ENCODE measurements at regions not wholly inside any gene's neighbourhood (a gene's known extent, or its start where the extent isn't known, plus 50 kb on each side); places are given as distances from the start of the nearest gene placed in this dataset.

GRCh38 chr18:53935399-53935798 is 289.1 kb downstream of the MBD2 start:
- no peak for TF ChIP-seq CTCF (IDR thresholded peaks at IDR 0.05)
- no peak for TF ChIP-seq POLR2A (IDR thresholded peaks at IDR 0.05)
